Thoracic aorta (tissue), 2 donors: ENCODE measurements at regions not wholly inside any gene's neighbourhood (a gene's known extent, or its start where the extent isn't known, plus 50 kb on each side); places are given as distances from the start of the nearest gene placed in this dataset.

Source experiments
- ATAC-seq: fragments of 150-250 bp; one replicate; pipeline ENCODE4 v1.8.0; 2017; ENCODE audit warnings: low read depth; ENCODE audit not compliant: insufficient number of reproducible peaks, low FRiP score
- DNase-seq: peaks from one replicate; pipeline ENCODE4 v3.0.0-alpha.2; 2020; ENCODE audit warnings: low spot score
- H3K27ac ChIP-seq, 2 donors: fragments of 200-600 bp; sonication (generic); 1 replicate in 1 of 2; 2 replicates in 1 of 2; pipeline ENCODE4 v1.5.1; 2016; ENCODE audit warnings: mild to moderate bottlenecking in 2 of 2, moderate library complexity in 2 of 2
- H3K27me3 ChIP-seq: fragments of 200-600 bp; sonication (generic); replicated peaks from 2 replicates; pipeline ENCODE4 v1.6.0; 2016; ENCODE audit warnings: mild to moderate bottlenecking; ENCODE audit not compliant: insufficient read depth
- H3K36me3 ChIP-seq: fragments of 200-600 bp; sonication (generic); one replicate; pipeline ENCODE4 v1.5.1; 2016
- H3K4me1 ChIP-seq, 2 donors: fragments of 200-600 bp; sonication (generic); 1 replicate in 1 of 2; 2 replicates in 1 of 2; pipeline versions ENCODE4 v1.5.1 to v1.6.0; 2016; ENCODE audit warnings: low read depth in 2 of 2, mild to moderate bottlenecking in 1 of 2; ENCODE audit not compliant: control insufficient read depth in 1 of 2
- H3K4me3 ChIP-seq: fragments of 200-600 bp; sonication (generic); 2 replicates; pipeline ENCODE4 v1.5.1; 2016; ENCODE audit warnings: mild to moderate bottlenecking
- H3K9me3 ChIP-seq: fragments of 200-600 bp; sonication (generic); 2 replicates; pipeline ENCODE4 v1.5.1; 2016
- TF ChIP-seq, protein P1 (sequence below): fragments of 200-600 bp; sonication (generic); IDR thresholded peaks from one replicate; pipeline ENCODE4 v1.5.1; 2019; ENCODE audit warnings: antibody characterized with exemption

GRCh38 chr20:60970601-60971000 is 281.5 kb upstream of the CDH4 start:
- Histone ChIP-seq H3K27ac (no peak overlapping the region), H3K4me3 (no peak overlapping the region), H3K36me3 (no peaks in the 10 kb centered on the region), H3K27me3 (no peaks in the 10 kb centered on the region), H3K4me1 (no peaks in the 10 kb centered on the region), H3K9me3 (no peaks in the 10 kb centered on the region)
- no peak for ATAC-seq
- DNase-seq: no peak
- TF ChIP-seq, protein P1, sequence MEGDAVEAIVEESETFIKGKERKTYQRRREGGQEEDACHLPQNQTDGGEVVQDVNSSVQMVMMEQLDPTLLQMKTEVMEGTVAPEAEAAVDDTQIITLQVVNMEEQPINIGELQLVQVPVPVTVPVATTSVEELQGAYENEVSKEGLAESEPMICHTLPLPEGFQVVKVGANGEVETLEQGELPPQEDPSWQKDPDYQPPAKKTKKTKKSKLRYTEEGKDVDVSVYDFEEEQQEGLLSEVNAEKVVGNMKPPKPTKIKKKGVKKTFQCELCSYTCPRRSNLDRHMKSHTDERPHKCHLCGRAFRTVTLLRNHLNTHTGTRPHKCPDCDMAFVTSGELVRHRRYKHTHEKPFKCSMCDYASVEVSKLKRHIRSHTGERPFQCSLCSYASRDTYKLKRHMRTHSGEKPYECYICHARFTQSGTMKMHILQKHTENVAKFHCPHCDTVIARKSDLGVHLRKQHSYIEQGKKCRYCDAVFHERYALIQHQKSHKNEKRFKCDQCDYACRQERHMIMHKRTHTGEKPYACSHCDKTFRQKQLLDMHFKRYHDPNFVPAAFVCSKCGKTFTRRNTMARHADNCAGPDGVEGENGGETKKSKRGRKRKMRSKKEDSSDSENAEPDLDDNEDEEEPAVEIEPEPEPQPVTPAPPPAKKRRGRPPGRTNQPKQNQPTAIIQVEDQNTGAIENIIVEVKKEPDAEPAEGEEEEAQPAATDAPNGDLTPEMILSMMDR: no peak

DNA sequence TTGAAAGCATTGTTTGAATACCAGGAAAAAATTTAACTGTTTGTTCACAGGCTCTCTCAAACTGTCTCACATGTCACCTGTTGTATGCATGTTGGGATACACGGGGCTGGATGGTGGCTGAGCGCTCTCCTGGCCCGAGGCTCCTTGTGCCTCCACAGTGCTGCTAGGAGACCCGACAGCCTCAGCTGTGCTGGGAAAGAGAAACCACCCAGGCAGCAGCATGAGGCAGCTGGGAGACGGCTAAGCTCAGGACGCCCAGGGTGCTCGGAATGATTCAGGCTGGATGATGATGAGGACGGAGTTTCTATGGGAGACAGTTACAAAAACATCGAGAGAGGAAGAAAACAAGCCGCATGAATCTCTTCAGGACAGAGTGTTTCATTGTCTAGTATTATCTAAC is 278.0 kb upstream of the CDH4 start:
- Histone ChIP-seq H3K27me3 (no peaks in the 10 kb centered on the region), H3K36me3 (no peaks in the 10 kb centered on the region), H3K9me3 (no peaks in the 10 kb centered on the region), H3K4me3 (no peak overlapping the region), H3K27ac (no peak overlapping the region), H3K4me1 (no peaks in the 10 kb centered on the region)
- TF ChIP-seq, protein P1: no peak
- no peak for ATAC-seq
- DNase-seq: no peak

DNA sequence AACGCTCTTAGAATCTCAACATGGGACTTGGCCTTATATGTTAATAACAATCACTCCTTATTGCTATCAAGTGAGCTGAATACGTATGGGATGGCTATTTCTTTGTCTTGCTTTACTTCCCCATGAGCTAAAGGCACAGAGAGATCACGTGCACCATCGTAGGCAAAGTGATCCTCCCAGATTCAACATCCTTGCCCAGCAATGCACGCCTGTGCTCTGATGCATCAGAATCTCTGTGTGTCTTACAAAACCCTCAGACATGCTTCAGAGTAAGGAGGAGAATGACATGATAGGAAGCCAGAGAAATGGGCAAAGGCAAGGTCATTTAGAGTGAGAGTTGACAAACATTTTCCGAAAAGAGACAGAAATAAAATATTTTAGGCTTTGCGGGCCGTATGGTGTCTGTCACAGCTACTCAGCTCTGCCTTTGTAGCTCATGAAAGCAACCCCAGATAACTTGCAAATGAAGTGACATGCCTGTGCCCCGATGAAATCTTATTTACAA is 277.6 kb upstream of the CDH4 start:
- Histone ChIP-seq H3K4me3 (no peak overlapping the region), H3K27me3 (no peaks in the 10 kb centered on the region), H3K27ac (no peak overlapping the region), H3K9me3 (peaks cover under 1% of the 10 kb centered on the region), H3K36me3 (no peaks in the 10 kb centered on the region), H3K4me1 (no peaks in the 10 kb centered on the region)
- TF ChIP-seq, protein P1: no peak
- ATAC-seq (no peak), DNase-seq (no peak)

DNA sequence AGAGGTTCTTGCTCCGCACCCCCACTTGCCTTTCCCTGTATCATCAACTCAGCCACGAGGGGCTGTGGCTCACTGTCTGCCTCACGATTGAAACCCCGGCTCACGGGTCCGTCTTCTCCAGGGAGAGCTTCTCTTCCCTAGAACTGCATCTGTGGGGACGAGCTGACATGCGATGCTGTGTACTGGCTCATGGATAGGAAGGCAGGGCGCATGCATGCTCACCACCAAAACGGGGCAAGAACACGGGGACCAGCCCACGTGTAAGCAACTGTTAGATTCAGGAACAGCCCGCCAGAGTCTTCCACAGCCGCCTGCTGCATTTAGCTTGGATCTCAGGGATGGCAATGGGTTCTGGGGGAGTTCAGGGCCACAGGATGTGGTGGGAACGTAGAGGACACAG is 275.9 kb upstream of the CDH4 start:
- no peak for ATAC-seq
- Histone ChIP-seq H3K9me3 (peaks cover 11% of the 10 kb centered on the region), H3K27me3 (no peaks in the 10 kb centered on the region), H3K27ac (no peak overlapping the region), H3K36me3 (no peaks in the 10 kb centered on the region), H3K4me3 (no peak overlapping the region), H3K4me1 (no peaks in the 10 kb centered on the region)
- no peak for DNase-seq
- TF ChIP-seq, protein P1: no peak

DNA sequence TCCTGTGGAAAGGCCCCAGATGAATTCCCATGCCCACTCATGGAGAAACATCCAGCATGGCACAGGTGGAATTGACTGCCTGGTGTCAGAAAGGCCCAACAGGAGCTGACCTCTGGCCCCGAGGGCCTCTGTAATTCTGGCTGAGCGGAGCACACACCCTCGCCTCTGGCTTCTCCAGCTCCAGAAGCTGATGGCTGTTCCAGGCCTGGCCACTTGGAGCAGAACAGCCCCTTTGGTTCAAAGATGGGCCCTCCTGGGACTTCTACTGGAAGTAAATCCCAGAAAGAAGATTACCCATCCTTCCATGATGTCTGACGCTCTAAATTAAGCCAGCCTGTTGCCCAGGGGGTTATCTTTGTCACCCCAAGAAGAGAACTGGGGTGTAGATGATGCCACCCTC is 275.1 kb upstream of the CDH4 start:
- Histone ChIP-seq H3K4me1 (no peaks in the 10 kb centered on the region), H3K27ac (no peak overlapping the region), H3K4me3 (no peak overlapping the region), H3K36me3 (no peaks in the 10 kb centered on the region), H3K27me3 (no peaks in the 10 kb centered on the region), H3K9me3 (peaks cover 11% of the 10 kb centered on the region)
- ATAC-seq (no peak), DNase-seq (no peak)
- TF ChIP-seq, protein P1: no peak
